Lower lobe of right lung (tissue), 2 donors: ENCODE measurements at regions not wholly inside any gene's neighbourhood (a gene's known extent, or its start where the extent isn't known, plus 50 kb on each side); places are given as distances from the start of the nearest gene placed in this dataset.

ENCODE experiments used
- ATAC-seq, 2 donors: fragments of 200-7000 bp; cut with Tn5 transposase; one replicate each; pipeline ENCODE4 v1.9.1; 2020 to 2022; ENCODE audit warnings: mild to moderate bottlenecking in 2 of 2, moderate library complexity in 2 of 2
- DNase-seq: peaks from one replicate; pipeline ENCODE4 v3.0.0-alpha.2; 2020
- H3K27ac ChIP-seq: fragments of 200-600 bp; one replicate; pipeline ENCODE4 v1.8.0; 2022
- H3K27me3 ChIP-seq: fragments of 200-600 bp; one replicate; pipeline ENCODE4 v1.8.0; 2022; ENCODE audit warnings: low read depth
- H3K36me3 ChIP-seq: fragments of 200-600 bp; one replicate; pipeline ENCODE4 v1.8.0; 2022; ENCODE audit warnings: mild to moderate bottlenecking
- H3K4me1 ChIP-seq: fragments of 200-600 bp; one replicate; pipeline ENCODE4 v1.8.0; 2022
- H3K4me3 ChIP-seq: fragments of 200-600 bp; one replicate; pipeline ENCODE4 v1.8.0; 2022; ENCODE audit warnings: mild to moderate bottlenecking
- H3K9me3 ChIP-seq: fragments of 200-600 bp; one replicate; pipeline ENCODE4 v1.8.0; 2022
- intact Hi-C: fragments of 100-400 bp; cut with DNase I; formaldehyde crosslinking; loops from one replicate; pipeline ENCODE4 v1.11.0; 2022
- TF ChIP-seq, protein P1 (sequence below): fragments of 200-600 bp; IDR thresholded peaks from one replicate; pipeline ENCODE4 v1.8.0; 2022; ENCODE audit warnings: antibody characterized with exemption, mild to moderate bottlenecking
- donor health status: DM: no; HTN: yes; CAD: no; lungs with severe emphysema.

DNA sequence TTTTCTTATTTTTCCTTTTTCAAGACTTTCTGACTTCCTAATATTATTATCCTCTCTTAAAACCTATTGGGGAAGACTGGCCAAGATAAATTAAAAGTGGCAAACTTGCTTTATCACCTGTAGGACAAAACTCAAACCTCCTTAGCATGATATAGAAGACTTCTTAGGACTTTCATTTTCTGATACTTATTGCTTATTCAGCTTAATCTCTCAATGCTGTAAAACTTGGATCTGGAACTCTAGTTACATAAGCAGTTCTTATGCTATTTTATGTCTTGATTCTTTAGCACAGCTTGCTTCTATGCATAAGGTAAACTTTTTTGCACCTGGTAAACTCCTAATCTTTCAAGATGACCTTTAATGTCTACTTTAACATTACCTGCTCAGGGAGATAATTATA lies 382.3 kb upstream of the LRRC7 start:
- no peaks in the 10 kb centered on the region for H3K36me3 ChIP-seq
- DNase-seq (no peak), ATAC-seq (no peak)
- intact Hi-C loops: no loop called here
- no peak overlapping the region for H3K27ac ChIP-seq
- TF ChIP-seq, protein P1, sequence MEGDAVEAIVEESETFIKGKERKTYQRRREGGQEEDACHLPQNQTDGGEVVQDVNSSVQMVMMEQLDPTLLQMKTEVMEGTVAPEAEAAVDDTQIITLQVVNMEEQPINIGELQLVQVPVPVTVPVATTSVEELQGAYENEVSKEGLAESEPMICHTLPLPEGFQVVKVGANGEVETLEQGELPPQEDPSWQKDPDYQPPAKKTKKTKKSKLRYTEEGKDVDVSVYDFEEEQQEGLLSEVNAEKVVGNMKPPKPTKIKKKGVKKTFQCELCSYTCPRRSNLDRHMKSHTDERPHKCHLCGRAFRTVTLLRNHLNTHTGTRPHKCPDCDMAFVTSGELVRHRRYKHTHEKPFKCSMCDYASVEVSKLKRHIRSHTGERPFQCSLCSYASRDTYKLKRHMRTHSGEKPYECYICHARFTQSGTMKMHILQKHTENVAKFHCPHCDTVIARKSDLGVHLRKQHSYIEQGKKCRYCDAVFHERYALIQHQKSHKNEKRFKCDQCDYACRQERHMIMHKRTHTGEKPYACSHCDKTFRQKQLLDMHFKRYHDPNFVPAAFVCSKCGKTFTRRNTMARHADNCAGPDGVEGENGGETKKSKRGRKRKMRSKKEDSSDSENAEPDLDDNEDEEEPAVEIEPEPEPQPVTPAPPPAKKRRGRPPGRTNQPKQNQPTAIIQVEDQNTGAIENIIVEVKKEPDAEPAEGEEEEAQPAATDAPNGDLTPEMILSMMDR: no peak
- no peaks in the 10 kb centered on the region for H3K27me3 ChIP-seq
- no peak overlapping the region for H3K4me3 ChIP-seq
- no peaks in the 10 kb centered on the region for H3K9me3 ChIP-seq
- no peaks in the 10 kb centered on the region for H3K4me1 ChIP-seq

DNA sequence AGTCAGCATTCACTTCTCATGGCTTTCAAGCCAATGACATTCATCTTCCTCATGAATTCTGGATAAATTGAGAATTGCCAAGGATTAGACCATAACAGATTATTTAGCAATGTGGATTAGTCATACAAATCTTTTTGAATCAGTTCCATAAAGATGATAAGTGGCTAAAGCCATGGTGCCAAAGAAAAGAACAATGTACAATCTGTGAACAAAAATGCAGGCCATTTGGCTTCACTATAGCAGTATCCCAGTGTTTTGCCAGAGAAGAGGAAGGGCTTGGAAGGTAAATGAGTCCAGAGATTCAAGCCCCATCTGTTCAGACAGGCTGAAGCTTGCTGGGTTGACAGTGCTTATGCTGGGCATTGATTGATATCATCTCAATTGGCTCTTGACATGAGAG lies 376.4 kb upstream of the LRRC7 start:
- TF ChIP-seq, protein P1: no peak
- Histone ChIP-seq H3K4me1 (no peaks in the 10 kb centered on the region), H3K36me3 (no peaks in the 10 kb centered on the region), H3K27ac (no peak overlapping the region), H3K27me3 (no peaks in the 10 kb centered on the region), H3K4me3 (no peak overlapping the region), H3K9me3 (no peaks in the 10 kb centered on the region)
- intact Hi-C loops: no loop called here
- ATAC-seq (no peak), DNase-seq (no peak)

DNA sequence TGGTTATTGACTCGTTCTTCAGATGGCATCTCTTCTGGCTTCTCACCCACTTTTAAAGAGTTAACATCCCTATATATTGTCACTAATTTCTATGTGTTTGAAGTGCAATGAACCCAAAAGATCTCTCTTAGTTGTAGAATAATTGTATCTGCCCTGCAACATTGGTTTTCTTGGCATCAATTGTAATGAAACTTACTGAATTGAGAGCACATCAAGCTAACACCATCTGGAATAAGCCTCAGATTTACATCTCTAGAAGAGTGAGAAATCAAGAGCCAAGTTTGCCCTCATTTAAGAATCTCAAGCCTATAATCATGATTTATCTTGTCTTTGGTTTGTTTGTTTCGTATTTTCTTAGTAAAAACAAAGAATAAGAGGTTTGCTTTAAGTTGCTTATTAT lies 372.6 kb upstream of the LRRC7 start:
- intact Hi-C loops: no loop called here
- ATAC-seq: no peak
- H3K4me1 ChIP-seq: no peaks in the 10 kb centered on the region

DNA sequence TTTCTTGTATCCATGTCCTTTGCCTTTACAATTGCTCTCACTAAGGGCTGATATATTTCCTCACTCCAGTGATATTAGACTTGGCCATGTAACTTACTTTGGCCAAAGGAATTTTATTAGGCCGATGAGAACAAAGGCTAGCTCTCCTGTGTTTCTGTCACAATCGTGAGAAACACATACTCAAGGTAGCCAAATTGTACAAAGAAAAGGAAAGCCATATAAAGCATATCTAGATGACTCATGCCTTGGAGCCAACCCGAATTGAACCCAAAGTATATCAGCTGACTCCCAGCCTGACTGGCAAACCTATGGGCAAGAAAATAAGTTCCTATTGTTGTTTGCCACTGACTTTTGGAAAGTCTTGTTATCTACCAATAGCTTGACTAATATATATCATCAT lies 371.7 kb upstream of the LRRC7 start:
- H3K27ac ChIP-seq: no peak overlapping the region
- intact Hi-C loops: no loop called here
- H3K4me3 ChIP-seq: no peak overlapping the region
- ATAC-seq: no peak
- no peaks in the 10 kb centered on the region for H3K36me3 ChIP-seq
- no peaks in the 10 kb centered on the region for H3K4me1 ChIP-seq
- DNase-seq: no peak
- no peaks in the 10 kb centered on the region for H3K27me3 ChIP-seq
- TF ChIP-seq, protein P1: no peak
- no peaks in the 10 kb centered on the region for H3K9me3 ChIP-seq

More for the DNA sequence above, 372.6 kb upstream of the LRRC7 start:
- H3K4me3 ChIP-seq: no peak overlapping the region
- no peak overlapping the region for H3K27ac ChIP-seq
- no peaks in the 10 kb centered on the region for H3K36me3 ChIP-seq
- TF ChIP-seq, protein P1: no peak
- H3K9me3 ChIP-seq: no peaks in the 10 kb centered on the region
- DNase-seq: no peak
- H3K27me3 ChIP-seq: no peaks in the 10 kb centered on the region

DNA sequence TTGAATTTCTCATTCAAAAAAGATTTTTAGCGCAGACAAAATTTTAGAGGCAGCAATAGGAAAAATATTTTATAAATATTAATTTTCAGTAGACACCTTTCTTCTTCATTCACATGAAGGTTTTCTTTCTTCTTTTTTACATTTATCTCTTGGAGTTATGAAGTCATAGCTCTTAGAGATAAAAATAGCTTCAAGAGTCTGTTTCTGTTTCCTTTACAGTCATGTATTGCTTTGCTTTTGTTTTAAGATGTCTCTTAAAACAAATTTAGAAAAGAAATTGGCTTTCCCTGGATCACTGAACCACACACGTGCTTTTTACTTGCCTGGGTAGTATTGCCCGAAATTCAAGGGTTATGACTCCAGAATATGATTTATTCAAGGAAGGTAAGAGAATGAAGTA lies 369.9 kb upstream of the LRRC7 start:
- H3K27ac ChIP-seq: no peak overlapping the region
- DNase-seq (no peak), ATAC-seq (no peak)
- intact Hi-C loops: no loop called here
- TF ChIP-seq, protein P1: no peak
- H3K27me3 ChIP-seq: no peaks in the 10 kb centered on the region
- H3K4me3 ChIP-seq: no peak overlapping the region
- H3K9me3 ChIP-seq: no peaks in the 10 kb centered on the region
- no peaks in the 10 kb centered on the region for H3K36me3 ChIP-seq
- H3K4me1 ChIP-seq: no peaks in the 10 kb centered on the region

DNA sequence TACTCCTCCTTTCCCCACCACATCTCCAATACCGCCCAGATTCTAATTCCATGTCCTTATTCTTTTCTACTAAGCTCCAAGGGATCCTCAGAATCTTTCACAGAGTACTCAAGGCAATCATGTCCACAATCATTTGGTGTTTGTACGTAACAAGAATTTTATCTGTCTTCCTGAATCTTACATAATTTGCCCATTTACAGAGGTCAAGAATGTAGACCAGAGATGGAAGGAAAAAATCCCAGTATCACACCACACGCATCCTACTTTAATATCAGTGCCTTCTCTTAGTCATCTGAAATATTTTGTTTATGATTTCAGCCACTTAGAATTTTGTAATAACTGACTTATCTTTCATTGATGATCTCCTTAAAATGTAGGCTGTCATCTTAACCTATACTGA lies 366.0 kb upstream of the LRRC7 start:
- no peak overlapping the region for H3K27ac ChIP-seq
- ATAC-seq (no peak), DNase-seq (no peak)
- H3K4me1 ChIP-seq: no peaks in the 10 kb centered on the region
- H3K4me3 ChIP-seq: no peak overlapping the region
- H3K9me3 ChIP-seq: peaks cover 5% of the 10 kb centered on the region
- H3K36me3 ChIP-seq: no peaks in the 10 kb centered on the region
- intact Hi-C loops: loop anchor here (5.0 kb wide), 1 partner anchor 204 kb away; no protein-coding TSS in a partner anchor
- TF ChIP-seq, protein P1: no peak
- no peaks in the 10 kb centered on the region for H3K27me3 ChIP-seq
